Thoracic aorta (tissue), 2 donors: ENCODE measurements at regions not wholly inside any gene's neighbourhood (a gene's known extent, or its start where the extent isn't known, plus 50 kb on each side); places are given as distances from the start of the nearest gene placed in this dataset.

Experiments used
- ATAC-seq: fragments of 150-250 bp; one replicate; pipeline ENCODE4 v1.8.0; 2017; ENCODE audit warnings: low read depth; ENCODE audit not compliant: insufficient number of reproducible peaks, low FRiP score
- DNase-seq: peaks from one replicate; pipeline ENCODE4 v3.0.0-alpha.2; 2020; ENCODE audit warnings: low spot score
- H3K27ac ChIP-seq, 2 donors: fragments of 200-600 bp; sonication (generic); 1 replicate in 1 of 2; 2 replicates in 1 of 2; pipeline ENCODE4 v1.5.1; 2016; ENCODE audit warnings: mild to moderate bottlenecking in 2 of 2, moderate library complexity in 2 of 2
- H3K27me3 ChIP-seq: fragments of 200-600 bp; sonication (generic); replicated peaks from 2 replicates; pipeline ENCODE4 v1.6.0; 2016; ENCODE audit warnings: mild to moderate bottlenecking; ENCODE audit not compliant: insufficient read depth
- H3K36me3 ChIP-seq: fragments of 200-600 bp; sonication (generic); one replicate; pipeline ENCODE4 v1.5.1; 2016
- H3K4me1 ChIP-seq, 2 donors: fragments of 200-600 bp; sonication (generic); 1 replicate in 1 of 2; 2 replicates in 1 of 2; pipeline versions ENCODE4 v1.5.1 to v1.6.0; 2016; ENCODE audit warnings: low read depth in 2 of 2, mild to moderate bottlenecking in 1 of 2; ENCODE audit not compliant: control insufficient read depth in 1 of 2
- H3K4me3 ChIP-seq: fragments of 200-600 bp; sonication (generic); 2 replicates; pipeline ENCODE4 v1.5.1; 2016; ENCODE audit warnings: mild to moderate bottlenecking
- H3K9me3 ChIP-seq: fragments of 200-600 bp; sonication (generic); 2 replicates; pipeline ENCODE4 v1.5.1; 2016
- TF ChIP-seq, protein P1 (sequence below): fragments of 200-600 bp; sonication (generic); IDR thresholded peaks from one replicate; pipeline ENCODE4 v1.5.1; 2019; ENCODE audit warnings: antibody characterized with exemption

DNA sequence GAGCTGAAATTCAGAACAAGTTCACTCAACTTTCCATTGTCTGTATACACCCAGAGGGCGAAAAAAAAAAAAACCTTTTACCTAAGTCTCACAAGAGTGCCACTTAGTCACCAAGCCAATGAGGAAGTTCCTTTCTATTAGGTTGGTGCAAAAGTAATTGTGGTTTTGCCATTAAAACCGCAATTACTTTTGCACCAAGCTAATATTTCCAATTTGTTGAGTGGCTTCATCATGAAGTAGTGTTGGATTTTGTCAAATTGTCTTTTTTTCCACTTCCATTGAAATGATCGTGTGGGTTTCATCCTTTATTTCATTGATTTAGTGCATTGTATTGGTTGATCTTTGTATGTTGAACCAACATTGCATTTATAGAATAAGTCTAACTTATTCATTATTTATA lies 253.9 kb downstream of the ZIC4 start:
- Histone ChIP-seq H3K36me3 (no peaks in the 10 kb centered on the region), H3K27me3 (no peaks in the 10 kb centered on the region), H3K9me3 (peaks cover 3% of the 10 kb centered on the region), H3K27ac (no peak overlapping the region), H3K4me1 (no peaks in the 10 kb centered on the region), H3K4me3 (no peak overlapping the region)
- ATAC-seq (no peak), DNase-seq (no peak)
- TF ChIP-seq, protein P1, sequence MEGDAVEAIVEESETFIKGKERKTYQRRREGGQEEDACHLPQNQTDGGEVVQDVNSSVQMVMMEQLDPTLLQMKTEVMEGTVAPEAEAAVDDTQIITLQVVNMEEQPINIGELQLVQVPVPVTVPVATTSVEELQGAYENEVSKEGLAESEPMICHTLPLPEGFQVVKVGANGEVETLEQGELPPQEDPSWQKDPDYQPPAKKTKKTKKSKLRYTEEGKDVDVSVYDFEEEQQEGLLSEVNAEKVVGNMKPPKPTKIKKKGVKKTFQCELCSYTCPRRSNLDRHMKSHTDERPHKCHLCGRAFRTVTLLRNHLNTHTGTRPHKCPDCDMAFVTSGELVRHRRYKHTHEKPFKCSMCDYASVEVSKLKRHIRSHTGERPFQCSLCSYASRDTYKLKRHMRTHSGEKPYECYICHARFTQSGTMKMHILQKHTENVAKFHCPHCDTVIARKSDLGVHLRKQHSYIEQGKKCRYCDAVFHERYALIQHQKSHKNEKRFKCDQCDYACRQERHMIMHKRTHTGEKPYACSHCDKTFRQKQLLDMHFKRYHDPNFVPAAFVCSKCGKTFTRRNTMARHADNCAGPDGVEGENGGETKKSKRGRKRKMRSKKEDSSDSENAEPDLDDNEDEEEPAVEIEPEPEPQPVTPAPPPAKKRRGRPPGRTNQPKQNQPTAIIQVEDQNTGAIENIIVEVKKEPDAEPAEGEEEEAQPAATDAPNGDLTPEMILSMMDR, result no peak

DNA sequence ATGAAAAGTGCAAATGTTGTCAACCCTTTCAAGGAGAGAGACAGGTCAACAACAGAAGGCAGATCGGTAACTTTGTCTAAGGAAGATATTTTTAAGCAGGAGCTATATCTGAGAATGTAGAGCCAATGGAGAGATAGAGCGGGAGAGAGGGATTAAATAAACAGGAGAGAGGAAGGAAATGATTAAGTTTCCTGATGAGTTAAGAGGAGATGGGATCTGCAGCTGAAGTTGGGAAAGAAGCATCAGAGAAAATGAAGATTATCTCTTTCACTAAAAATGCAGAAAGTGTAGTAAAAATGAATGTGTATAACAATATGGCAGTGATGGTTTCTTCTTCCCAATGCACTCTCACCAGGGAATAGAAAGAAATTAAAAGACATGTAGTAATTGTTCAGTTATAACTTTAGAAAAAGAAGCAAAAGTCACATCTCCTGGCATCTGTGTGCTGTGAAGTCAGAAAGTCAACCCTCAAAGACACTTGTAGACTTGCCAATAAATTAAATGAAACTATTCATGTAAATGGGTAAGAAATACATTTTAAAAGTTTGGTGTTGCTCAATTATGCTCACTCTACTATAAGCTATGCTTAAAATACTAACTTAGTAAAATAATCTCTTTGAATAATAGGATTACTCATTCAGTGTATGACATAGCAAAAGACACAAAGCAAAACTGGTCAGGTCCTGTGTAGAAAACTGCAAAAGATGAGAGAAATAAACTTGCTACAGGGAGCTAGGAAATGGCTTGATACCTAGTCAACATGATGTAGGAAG lies 264.6 kb downstream of the ZIC4 start:
- DNase-seq, result no peak
- Histone ChIP-seq H3K9me3 (no peaks in the 10 kb centered on the region), H3K36me3 (no peaks in the 10 kb centered on the region), H3K27ac (no peak overlapping the region), H3K4me3 (no peak overlapping the region), H3K4me1 (no peaks in the 10 kb centered on the region), H3K27me3 (no peaks in the 10 kb centered on the region)
- TF ChIP-seq, protein P1, result no peak
- no peak for ATAC-seq

DNA sequence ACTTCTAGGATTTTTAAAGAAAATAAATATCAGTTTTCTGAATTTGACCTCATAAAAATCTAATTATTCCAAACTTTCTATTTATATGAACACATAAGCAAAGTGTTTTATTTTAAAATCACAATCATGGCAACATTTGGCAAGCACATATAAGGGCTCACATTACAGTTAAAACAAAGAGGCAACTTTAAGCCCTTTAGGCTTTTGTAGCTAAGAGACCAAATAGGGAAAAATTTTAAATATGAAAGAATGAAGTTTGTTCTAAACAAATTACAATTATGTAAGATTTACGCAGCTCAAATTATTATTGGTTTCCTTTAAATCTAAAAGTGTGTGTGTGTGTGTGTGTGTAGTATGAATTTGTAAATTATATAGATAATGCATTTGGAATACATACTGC lies 267.0 kb downstream of the ZIC4 start:
- H3K36me3 ChIP-seq, result no peaks in the 10 kb centered on the region
- H3K27ac ChIP-seq, result no peak overlapping the region
- ATAC-seq, result no peak

DNA sequence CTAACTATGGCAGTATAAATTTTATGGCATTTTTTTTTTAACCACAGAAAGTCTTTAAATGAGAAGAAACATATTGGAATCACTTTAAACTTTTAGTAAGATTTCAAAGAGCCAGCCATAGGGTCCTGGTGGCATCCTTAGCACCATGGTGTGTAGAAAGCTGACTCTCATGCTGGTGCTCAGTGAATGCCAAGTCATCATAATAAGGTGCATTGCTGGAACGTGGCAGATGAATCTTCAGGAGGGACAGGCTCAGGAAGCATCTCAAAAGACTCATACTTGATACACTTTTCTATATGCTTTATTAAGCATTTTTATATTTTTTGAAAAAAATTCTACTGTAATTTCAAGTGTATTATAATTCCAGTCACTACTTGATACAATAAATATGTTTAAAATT lies 274.2 kb downstream of the ZIC4 start:
- Histone ChIP-seq H3K4me1 (no peaks in the 10 kb centered on the region), H3K27me3 (no peaks in the 10 kb centered on the region), H3K27ac (no peak overlapping the region), H3K9me3 (no peaks in the 10 kb centered on the region), H3K4me3 (no peak overlapping the region), H3K36me3 (no peaks in the 10 kb centered on the region)
- ATAC-seq (no peak), DNase-seq (no peak)
- TF ChIP-seq, protein P1, result no peak

More for the DNA sequence above, 267.0 kb downstream of the ZIC4 start:
- H3K27me3 ChIP-seq, result no peaks in the 10 kb centered on the region
- H3K4me1 ChIP-seq, result no peaks in the 10 kb centered on the region
- no peaks in the 10 kb centered on the region for H3K9me3 ChIP-seq
- DNase-seq, result no peak
- no peak overlapping the region for H3K4me3 ChIP-seq
- TF ChIP-seq, protein P1, result no peak

DNA sequence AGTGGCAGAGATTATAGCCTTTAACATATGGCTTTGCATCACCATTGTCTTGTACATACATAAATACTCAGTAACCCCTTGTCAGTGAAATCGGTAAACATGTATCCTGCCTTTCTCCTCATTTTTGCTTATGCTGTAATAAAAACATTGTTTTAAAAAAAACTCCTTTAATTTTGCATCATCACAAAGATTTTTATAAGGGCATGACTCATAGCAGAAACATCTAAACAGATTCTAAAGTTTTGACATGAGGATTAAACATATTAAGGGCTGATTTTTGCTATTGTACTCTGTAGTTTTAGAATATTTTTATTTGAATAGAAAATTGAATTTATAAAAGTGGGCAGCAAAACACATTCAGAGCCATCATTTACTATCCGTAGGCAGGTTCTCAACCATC lies 275.9 kb downstream of the ZIC4 start:
- Histone ChIP-seq H3K27ac (no peak overlapping the region), H3K4me1 (no peaks in the 10 kb centered on the region), H3K4me3 (no peak overlapping the region), H3K9me3 (no peaks in the 10 kb centered on the region), H3K36me3 (no peaks in the 10 kb centered on the region), H3K27me3 (no peaks in the 10 kb centered on the region)
- DNase-seq, result no peak
- TF ChIP-seq, protein P1, result no peak
- ATAC-seq, result no peak
